ENCODE measurements at regions not wholly inside any gene's neighbourhood (a gene's known extent, or its start where the extent isn't known, plus 50 kb on each side); places are given as distances from the start of the nearest gene placed in this dataset.
A peak's percentile ranks its signal among the peaks of the same experiment; 100 is the strongest.
"Not testable (repeated sequence)": the region's sequence is repeated elsewhere in the genome, so short reads cannot be mapped to it uniquely, and the experiment has no call there.

- DNase-seq (ENCODE audit: low read depth): no peak
- no peak for TF ChIP-seq CTCF (IDR thresholded peaks at IDR 0.05; ENCODE audit: control insufficient read depth, extremely low read depth, insufficient read depth)
- no peak overlapping the region for H3K4me3 ChIP-seq (ENCODE audit: low read depth, low read length)
Observed at GRCh38 chr4:110348711-110349383, 127.1 kb upstream of the ENPEP start.

GRCh38 chr4:110347805-110348204 is 128.2 kb upstream of the ENPEP start:
- no peak for TF ChIP-seq CTCF (IDR thresholded peaks at IDR 0.05; ENCODE audit: control insufficient read depth, extremely low read depth, insufficient read depth)
- DNase-seq (ENCODE audit: low read depth): no peak
- H3K4me3 ChIP-seq (ENCODE audit: low read depth, low read length): no peak overlapping the region

GRCh38 chr4:110344165-110344564 is 131.8 kb upstream of the ENPEP start:
- peak; percentile 37 for TF ChIP-seq CTCF (IDR thresholded peaks at IDR 0.05; ENCODE audit: control insufficient read depth, extremely low read depth, insufficient read depth)
- no peak overlapping the region for H3K4me3 ChIP-seq (ENCODE audit: low read depth, low read length)
- DNase-seq (ENCODE audit: low read depth): no peak

GRCh38 chr4:110343534-110343933 is 132.4 kb upstream of the ENPEP start:
- TF ChIP-seq CTCF (IDR thresholded peaks at IDR 0.05; ENCODE audit: control insufficient read depth, extremely low read depth, insufficient read depth): no peak
- no peak overlapping the region for H3K4me3 ChIP-seq (ENCODE audit: low read depth, low read length)
- DNase-seq (ENCODE audit: low read depth): no peak

- not testable (repeated sequence) for H3K4me3 ChIP-seq (ENCODE audit: low read depth, low read length); DNase-seq (ENCODE audit: low read depth)
Observed at GRCh38 chr4:110341118-110341517, 134.8 kb upstream of the ENPEP start.

- peak; percentile 1 for DNase-seq (ENCODE audit: low read depth)
- no peak overlapping the region for H3K4me3 ChIP-seq (ENCODE audit: low read depth, low read length)
- TF ChIP-seq CTCF (IDR thresholded peaks at IDR 0.05; ENCODE audit: control insufficient read depth, extremely low read depth, insufficient read depth): no peak
Observed at GRCh38 chr4:110335399-110335798, 137.0 kb upstream of the ELOVL6 start.

GRCh38 chr4:110332483-110332882 is 134.1 kb upstream of the ELOVL6 start:
- DNase-seq (ENCODE audit: low read depth): no peak
- no peak for TF ChIP-seq CTCF (IDR thresholded peaks at IDR 0.05; ENCODE audit: control insufficient read depth, extremely low read depth, insufficient read depth)
- H3K4me3 ChIP-seq (ENCODE audit: low read depth, low read length): no peak overlapping the region

GRCh38 chr4:110326426-110326825 is 128.0 kb upstream of the ELOVL6 start:
- not testable (repeated sequence) for DNase-seq (ENCODE audit: low read depth); H3K4me3 ChIP-seq (ENCODE audit: low read depth, low read length)

Data from LNCaP clone FGC (cell line).